HG03521 (cell line): ENCODE measurements at regions not wholly inside any gene's neighbourhood (a gene's known extent, or its start where the extent isn't known, plus 50 kb on each side); places are given as distances from the start of the nearest gene placed in this dataset.

Source experiments
- ATAC-seq: cut with Tn5 transposase; IDR thresholded peaks from one replicate; pipeline ENCODE4 v1.9.1; 2021; ENCODE audit warnings: mild to moderate bottlenecking, moderate library complexity; ENCODE audit not compliant: unreplicated experiment

DNA sequence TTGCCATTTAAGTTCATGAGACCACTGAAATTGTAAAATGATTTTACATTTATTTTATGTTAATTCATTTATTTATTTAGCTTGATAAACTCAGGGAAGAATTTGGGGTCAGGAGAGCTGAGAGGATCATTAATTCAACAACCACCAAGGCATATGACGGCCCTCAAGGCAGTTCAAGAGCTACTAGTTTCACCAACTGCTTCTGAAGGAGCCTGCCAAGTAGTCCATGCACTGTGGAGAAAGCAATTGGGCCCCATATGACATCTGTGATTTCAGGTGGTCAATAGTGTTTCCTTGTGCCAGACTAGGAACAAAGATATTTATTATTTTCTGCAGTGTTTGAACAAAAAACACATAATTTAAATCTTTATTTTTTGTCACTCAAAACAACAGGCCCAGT lies 236.4 kb downstream of the CASP12 start:
- ATAC-seq: no peak

DNA sequence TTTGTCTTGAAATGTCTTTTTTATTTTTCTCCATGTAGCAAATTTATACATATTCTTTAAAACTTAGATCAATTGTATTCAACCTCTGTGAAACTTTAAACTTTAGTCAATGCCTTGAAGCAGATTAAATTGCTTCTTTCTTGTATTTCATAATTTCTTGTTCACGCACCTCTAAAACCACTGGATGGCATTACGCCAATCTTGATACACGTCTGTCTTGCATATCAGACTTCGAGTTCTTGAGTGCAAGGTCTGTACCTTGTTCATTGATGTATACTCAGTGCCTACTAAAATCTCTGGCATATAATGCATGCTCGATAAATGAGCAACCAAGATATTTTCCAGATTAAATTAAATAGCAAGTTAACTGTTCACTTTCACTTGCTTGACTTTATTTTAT lies 236.8 kb downstream of the CASP12 start:
- no peak for ATAC-seq

- ATAC-seq: no peak
These were observed 240.1 kb downstream of the CASP12 start for GRCh38 chr11:104658177-104658576.

DNA sequence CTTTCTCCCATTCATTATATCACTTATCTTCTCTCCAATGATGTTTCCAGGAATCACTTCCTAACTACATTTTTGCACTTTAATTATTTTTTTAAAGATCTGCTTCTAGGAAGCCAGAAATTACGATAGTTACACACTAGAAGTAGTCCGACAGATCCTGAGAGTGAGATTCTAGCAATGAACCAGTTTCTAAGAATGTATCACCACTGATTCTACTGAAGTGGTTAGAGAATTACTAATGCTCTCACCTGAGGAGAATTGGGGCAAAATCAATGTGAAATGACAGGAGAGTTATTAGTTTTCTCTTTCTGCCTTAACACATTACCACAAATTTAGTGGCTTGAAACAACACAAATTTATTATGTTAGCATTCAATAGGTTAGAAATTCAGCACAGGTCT lies 241.2 kb downstream of the CASP12 start:
- no peak for ATAC-seq

DNA sequence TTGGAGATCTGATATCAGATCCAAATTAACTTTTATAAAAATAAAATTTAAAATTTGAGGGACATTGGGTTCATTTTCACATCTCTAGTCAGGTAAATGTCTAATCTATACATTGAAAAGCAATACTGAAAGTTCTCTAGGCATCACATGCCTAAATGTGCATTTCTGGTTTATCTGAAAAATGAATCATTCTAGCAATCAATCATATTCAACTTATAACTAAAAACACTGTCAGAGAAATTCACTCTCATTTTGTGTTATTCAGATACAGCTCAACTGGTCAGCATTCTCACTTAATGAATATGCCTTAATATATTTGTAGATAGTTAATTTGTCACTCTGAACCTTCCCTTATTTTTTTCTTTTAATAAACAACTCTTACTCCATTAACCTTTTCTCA lies 243.2 kb downstream of the CASP12 start:
- no peak for ATAC-seq

- no peak for ATAC-seq
These were observed 244.0 kb downstream of the CASP12 start for GRCh38 chr11:104654181-104654813.

DNA sequence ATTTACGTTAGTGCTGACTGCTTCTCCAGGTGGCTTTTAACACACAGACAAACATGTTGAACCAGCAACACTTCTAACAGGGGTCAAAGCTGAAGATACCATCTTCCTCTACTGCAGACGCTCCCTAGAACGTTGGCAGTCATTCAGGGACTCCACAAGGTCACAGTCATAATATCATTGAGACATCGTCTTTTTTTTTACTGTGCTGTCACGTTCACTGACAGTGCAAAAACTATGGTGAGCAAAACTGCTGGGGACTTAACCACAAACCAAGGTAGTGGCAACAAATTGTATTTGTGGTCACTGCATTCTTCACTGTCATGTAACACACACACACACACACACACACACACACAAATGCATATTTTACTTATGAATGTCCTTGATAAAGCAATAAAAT lies 244.9 kb downstream of the CASP12 start:
- ATAC-seq: no peak

DNA sequence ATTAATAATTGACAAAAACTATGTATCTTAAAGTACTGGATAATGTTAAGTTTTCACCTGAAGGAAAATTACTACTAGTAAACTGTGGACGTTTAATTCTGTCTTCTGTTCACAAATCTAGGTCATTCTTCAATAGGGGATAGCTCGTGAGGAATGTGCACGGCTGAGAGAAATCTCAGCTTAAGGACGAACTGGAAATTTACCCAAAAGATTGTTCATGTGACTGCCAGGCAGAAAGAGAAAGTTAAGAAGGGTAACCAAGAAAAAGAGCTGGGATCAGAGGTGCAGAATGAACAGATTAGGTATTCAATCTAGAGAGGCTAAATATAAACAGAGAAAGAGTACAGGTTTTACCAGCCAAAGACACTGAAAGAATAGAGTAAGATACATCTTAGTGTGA lies 245.3 kb downstream of the CASP12 start:
- ATAC-seq: no peak

DNA sequence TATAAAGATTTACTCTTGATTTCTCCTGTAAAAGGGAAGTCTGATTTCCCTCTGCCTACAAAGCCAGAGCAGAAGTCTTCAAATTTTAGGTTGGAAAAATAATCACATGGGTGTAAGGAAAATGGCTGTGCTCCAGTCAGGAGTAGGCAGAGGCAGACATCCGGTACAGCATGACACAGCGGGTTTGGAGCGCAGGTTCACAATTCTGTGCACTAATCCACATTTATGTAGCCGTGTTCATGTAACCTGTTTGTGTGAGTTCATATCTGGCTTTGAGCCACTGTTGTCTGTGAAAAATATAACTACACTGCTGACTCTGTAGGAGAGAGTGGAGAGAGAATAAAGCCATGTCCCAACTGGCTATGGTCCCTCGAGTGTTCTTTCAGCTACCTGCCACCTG lies 248.0 kb downstream of the CASP12 start:
- no peak for ATAC-seq

DNA sequence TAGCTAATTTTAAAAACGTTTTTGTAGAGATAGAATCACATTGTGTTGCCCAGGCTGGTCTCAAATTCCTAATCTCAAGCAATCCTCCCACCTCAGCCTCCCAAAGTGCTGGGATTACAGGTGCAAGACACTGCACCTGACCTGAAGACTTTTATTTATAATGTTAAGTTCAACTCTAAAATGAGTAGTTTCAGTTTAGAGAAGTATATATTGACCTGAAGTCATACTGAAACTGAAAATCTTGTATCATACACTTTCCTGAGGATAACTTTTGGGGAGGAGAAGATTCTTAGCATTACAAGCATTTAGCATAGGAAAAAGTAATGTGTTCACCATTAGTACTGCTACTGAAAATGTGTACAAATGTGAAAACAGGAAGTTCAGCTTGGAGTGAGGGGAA lies 249.3 kb downstream of the CASP12 start:
- ATAC-seq: no peak

DNA sequence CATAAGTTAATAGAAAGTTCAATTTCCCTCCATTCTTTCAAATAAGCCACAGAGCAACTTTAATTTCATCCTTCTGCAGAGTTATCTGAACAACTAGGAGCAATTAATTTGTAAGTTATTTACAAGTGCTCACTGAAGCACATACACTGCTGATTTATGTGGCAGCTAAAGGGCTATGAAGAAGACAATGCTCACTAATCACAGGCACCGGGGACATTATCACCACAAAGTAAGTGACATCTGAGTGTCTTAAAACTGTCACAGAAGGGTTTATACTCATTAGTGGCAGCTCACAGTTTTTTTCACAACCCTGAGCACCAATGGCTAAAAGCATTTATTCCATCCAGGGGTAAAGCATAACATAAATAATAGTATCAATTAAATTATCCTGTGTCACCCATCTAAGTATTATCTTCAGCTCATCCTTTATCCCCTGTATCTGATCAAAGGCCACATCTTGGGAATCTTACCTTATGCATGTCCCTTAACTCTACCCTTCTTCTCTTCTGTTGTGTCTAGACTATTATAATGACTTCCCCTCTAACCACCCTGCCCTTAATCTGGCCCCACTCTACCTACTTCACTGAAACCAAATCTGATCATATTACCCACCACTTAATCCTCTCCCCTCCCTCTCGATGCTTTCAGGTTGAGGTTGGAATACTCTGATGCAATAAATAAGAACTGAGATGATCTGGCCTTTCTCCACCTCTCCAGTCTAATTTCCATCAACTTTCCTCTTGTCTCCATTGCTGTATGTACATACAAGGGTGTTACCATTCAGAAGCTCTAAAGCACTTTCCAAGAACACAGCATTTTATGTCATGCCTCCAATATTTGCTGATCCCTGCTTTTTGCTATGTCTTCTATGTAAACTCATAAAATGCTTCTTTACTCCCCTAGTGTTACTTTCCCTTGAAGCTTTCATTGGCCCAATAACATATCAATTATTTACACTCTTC lies 252.7 kb downstream of the CASP12 start:
- no peak for ATAC-seq

DNA sequence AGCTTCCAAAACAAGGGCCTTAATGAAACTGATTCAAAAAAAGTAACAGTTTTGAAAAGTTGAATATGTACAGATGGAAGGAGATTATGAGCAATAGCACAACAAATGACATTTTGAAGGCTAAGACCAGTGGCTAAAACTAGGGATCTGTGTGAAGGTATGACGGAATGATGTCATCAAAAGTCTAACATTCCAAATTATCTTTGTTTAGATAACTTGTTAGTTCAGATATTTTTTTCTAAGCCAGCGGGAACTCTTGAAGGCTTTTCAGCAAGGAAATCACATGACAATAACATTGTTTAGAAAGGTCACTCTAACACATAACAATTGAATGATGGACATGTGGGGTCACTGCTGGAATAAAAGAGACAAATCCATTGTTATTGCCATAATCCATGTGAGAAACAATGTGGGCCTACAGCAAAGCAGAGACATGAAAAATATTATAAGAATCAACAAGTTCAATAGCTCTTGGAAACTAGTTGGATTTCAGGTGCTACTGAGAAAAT lies 260.5 kb downstream of the CASP12 start:
- no peak for ATAC-seq

GRCh38 chr11:104633226-104633625 lies 265.0 kb downstream of the CASP12 start:
- ATAC-seq: no peak

DNA sequence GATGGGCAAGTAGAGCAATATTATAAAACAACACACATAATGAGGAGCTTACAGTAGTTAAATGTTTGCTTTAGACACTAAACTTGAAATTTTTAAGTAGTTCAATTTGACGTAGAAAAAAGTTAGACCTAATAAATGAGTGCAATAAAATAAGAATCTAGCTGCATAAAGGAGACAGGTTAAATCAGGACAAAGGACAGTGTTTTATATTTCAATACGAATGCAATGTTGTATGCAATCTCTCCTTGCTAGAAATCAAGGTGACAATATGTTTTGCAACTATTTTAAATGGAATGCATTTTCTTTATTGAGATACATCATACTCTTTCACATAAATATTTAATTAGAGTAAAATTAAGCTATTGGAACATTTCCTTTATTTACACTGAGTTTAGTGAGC lies 267.9 kb downstream of the CASP12 start:
- no peak for ATAC-seq

DNA sequence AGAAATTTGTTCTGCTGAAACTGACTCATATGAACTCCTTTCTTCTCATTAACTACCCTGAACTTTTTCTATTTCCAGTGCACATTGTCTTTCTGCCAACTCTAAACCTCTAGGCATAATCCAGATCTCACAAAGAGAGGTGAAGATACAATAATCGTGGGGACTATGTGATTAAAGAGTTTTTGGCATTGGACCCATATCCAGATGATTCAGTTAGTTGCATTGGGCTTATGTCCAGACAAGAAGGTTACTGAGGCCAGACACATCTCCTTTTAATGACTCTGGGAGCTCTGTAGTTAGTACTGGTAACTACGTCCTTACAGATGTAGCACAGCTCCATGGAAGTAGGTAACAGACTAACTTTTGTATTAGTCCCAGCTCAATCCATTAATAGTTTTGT lies 273.0 kb downstream of the CASP12 start:
- ATAC-seq: no peak

DNA sequence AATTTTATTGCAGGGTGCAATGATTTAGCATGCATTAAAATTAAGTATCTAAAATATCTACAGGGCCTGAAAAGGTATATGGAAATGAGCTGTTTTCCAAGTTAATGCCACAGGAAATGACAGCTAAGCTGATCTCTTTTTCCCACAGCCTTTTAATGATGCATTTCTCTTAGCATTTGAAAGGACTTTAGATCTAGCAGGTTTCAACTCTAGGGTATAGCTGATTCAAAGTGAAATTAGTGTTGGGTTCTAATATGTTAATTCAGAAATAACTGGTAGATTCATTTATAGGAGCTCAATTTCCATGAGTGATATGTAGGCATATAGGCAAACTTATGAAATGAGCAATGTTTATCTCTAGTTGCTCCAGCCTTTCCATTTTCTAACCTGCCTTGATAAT lies 274.2 kb downstream of the CASP12 start:
- ATAC-seq: no peak

DNA sequence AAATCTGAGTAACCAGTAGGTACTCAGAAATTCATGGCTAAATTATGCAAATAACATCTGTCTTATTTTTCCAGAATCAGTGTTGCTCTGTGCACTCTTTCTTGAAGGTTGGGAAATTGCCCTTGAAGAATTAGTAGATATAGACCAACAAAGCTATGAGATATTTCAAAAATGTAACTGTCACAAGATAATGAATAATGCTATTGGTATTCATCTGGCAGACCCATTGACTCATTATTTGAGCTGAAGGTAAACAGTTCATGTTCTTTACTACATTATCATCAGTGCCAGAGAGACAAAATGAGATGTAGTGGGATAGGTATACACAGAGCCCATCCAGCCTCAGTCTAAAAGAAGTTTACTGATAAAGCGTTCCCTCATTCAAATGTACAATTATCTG lies 274.7 kb downstream of the CASP12 start:
- no peak for ATAC-seq

GRCh38 chr11:104620991-104621390 lies 277.3 kb downstream of the CASP12 start:
- no peak for ATAC-seq

DNA sequence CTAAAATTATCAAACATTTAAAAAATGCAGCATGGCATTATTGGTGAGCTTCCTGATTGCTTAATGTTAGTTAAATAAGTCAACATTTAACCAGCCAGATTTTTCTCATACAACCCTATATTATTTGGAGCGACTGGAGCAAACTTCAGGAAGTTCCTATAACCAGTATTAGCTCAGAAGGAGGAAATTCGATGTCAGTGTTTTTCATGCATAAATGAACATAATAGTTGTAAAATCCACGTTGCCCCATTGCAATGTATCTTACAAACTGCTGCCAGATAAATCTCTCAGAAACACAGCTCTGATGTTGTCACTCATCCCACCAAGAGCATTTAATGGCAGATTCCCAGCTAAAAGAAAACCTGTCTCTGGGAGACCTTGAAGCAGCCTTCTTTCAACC lies 278.5 kb downstream of the CASP12 start:
- no peak for ATAC-seq

DNA sequence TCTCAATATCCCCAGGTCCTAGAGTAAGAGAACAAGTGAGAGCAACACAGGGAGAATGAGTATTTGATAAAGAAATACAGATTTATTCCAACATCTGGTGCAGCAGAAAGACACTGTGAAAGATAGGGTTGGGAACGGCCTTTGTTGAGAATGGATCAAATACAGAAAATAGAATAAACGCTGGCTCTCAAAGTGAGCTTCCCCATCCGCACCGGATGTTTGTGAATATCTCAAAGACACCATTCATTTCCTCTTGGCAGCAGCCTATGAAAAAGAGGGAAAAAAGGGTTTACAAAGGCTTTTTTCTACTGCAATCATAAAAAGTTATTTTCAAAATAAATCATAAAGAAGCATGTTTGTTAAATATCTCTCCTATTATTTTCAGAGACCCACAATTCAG lies 279.3 kb downstream of the CASP12 start:
- no peak for ATAC-seq

DNA sequence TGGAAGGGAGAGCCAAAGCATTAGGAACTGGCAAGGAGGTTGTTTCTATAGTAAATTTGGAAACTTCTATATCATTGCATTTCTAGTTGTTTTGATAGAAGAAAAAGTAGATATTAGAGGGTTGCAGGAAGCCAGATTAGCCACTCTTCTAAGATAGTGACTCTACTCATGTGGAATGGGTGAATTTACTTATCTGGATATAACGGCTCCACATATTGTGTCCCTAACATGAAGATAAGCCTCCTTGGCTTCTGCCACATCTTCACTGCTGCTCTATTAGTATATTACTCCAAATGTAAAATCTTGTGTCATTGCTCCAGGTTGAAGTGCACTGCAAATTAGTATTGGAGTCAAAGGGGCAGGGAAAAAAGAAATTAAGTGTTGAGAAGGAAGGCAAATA lies 283.3 kb downstream of the CASP12 start:
- no peak for ATAC-seq

- ATAC-seq: no peak
These were observed 284.1 kb downstream of the CASP12 start for GRCh38 chr11:104614117-104614680.
